ENCODE measurements at regions not wholly inside any gene's neighbourhood (a gene's known extent, or its start where the extent isn't known, plus 50 kb on each side); places are given as distances from the start of the nearest gene placed in this dataset.

DNA sequence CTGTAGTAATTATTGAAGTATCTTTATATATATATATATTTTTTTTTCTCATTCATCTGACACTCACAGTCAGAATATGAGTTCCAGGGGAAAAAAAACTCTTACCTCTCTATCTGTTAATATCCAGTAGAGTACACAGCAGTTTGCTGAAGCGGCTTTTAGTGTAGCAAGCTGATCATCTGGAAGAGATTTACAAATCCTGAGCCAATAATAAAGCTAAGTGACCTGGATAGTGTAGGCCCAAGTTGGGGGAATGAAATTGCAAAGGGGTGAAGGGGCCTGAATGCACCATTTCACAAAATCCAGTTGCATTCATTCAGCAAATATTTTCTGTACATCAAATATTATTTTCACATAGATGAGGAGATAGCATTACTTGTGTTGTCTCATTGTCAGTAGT, 234.6 kb upstream of the FLRT2 start:
- no peak overlapping the region for H3K9ac ChIP-seq (ENCODE audit: insufficient read depth in 1 of 2, low read length in 2 of 2)
- TF ChIP-seq, protein P1, sequence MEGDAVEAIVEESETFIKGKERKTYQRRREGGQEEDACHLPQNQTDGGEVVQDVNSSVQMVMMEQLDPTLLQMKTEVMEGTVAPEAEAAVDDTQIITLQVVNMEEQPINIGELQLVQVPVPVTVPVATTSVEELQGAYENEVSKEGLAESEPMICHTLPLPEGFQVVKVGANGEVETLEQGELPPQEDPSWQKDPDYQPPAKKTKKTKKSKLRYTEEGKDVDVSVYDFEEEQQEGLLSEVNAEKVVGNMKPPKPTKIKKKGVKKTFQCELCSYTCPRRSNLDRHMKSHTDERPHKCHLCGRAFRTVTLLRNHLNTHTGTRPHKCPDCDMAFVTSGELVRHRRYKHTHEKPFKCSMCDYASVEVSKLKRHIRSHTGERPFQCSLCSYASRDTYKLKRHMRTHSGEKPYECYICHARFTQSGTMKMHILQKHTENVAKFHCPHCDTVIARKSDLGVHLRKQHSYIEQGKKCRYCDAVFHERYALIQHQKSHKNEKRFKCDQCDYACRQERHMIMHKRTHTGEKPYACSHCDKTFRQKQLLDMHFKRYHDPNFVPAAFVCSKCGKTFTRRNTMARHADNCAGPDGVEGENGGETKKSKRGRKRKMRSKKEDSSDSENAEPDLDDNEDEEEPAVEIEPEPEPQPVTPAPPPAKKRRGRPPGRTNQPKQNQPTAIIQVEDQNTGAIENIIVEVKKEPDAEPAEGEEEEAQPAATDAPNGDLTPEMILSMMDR (IDR thresholded peaks at IDR 0.05; ENCODE audit: control extremely low read depth, extremely low read depth) = no peak
- no peaks in the 10 kb centered on the region for H3K36me3 ChIP-seq (ENCODE audit: control insufficient read depth in 4 of 4, insufficient read depth in 4 of 4, low read length in 4 of 4)
- H3K27ac ChIP-seq (ENCODE audit: low read depth in 1 of 2, low read length in 1 of 2) = no peak overlapping the region
- H3K4me1 ChIP-seq (ENCODE audit: control insufficient read depth in 5 of 5, insufficient read depth in 5 of 5, low read length in 5 of 5) = peaks cover 0 to 9% (median 0%) of the 10 kb centered on the region in 5 donors
- ATAC-seq (ENCODE audit: insufficient read depth, low FRiP score) (no peak), DNase-seq (no peak)
- 92 to 97% methylated on average over 1 of the region's 1 CpG for WGBS, 2 donors
- peaks cover 0 to 6% (median 0%) of the 10 kb centered on the region in 4 donors for H3K9me3 ChIP-seq (ENCODE audit: control insufficient read depth in 4 of 4, insufficient read depth in 3 of 4, low read length in 3 of 4)
- no peak overlapping the region for H3K4me3 ChIP-seq
- no peaks in the 10 kb centered on the region for H3K27me3 ChIP-seq (ENCODE audit: control insufficient read depth in 3 of 3, insufficient read depth in 3 of 3, low read length in 2 of 3)

DNA sequence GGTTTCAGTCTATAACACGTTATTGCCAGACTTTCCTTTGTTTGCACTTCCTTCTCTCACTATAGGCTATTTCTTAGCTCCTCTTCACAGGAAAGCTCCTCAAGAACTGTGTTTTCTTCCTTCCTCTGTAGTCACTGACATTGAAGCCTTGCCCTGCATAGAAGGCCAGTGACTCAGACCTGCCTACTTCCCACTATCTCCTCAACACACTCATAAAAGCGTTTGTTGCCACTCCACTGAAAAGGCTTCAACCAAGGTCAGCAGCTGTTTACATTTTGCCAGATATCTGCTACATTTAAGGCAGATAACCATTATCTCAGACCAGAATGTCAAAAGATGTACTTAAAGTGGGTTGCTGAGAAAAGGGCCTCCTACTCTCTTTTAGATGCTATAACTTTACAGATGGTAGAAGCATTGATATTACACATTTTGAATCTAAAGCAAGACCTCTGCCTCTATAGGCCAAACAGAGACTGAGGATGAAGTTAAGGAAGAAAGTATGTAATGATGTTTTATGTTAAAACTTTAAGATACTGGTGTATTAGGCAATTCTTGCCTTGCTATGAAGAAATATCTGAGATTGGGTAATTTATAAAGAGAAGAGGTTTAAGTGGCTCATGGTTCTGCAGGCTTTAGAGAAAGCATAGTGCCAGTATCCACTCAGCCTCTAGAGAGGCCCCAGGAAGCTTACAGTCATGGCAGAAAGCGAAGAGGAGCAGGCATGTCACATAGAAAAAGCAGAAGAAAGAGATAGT, 233.3 kb upstream of the FLRT2 start:
- Histone ChIP-seq H3K4me3 (no peak overlapping the region), H3K27me3 (ENCODE audit: control insufficient read depth in 3 of 3, insufficient read depth in 3 of 3, low read length in 2 of 3) (no peaks in the 10 kb centered on the region), H3K9me3 (ENCODE audit: control insufficient read depth in 4 of 4, insufficient read depth in 3 of 4, low read length in 3 of 4) (peaks cover 0 to 8% (median 0%) of the 10 kb centered on the region in 4 donors), H3K4me1 (ENCODE audit: control insufficient read depth in 5 of 5, insufficient read depth in 5 of 5, low read length in 5 of 5) (peaks cover 0 to 7% (median 0%) of the 10 kb centered on the region in 5 donors), H3K9ac (ENCODE audit: insufficient read depth in 1 of 2, low read length in 2 of 2) (no peak overlapping the region), H3K36me3 (ENCODE audit: control insufficient read depth in 4 of 4, insufficient read depth in 4 of 4, low read length in 4 of 4) (no peaks in the 10 kb centered on the region), H3K27ac (ENCODE audit: low read depth in 1 of 2, low read length in 1 of 2) (no peak overlapping the region)
- 35 to 37% methylated on average over 3 of the region's 3 CpGs for WGBS, 2 donors
- ATAC-seq (ENCODE audit: insufficient read depth, low FRiP score) (peak; percentile 47), DNase-seq (no peak)
- TF ChIP-seq, protein P1 (IDR thresholded peaks at IDR 0.05; ENCODE audit: control extremely low read depth, extremely low read depth) = no peak

DNA sequence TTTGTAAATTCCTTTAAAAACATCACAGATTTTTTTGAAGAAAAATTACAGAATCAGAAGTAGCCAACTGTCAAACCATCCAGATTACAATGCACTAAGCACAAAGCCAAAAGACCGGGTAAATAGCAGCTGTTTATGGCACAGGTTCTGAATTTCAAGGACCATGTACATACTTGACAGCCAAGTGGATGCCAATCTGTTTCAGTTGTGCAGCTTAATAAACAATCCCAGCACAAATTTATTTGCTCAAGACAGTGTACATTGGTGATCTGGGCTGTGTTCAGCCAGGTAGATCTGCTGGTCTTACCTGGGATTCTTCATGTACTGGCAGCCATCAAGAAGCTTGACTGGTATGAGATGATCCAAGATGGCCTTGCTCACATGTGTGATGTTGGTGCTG, 229.8 kb upstream of the FLRT2 start:
- H3K9ac ChIP-seq (ENCODE audit: insufficient read depth in 1 of 2, low read length in 2 of 2) = no peak overlapping the region
- H3K9me3 ChIP-seq (ENCODE audit: control insufficient read depth in 4 of 4, insufficient read depth in 3 of 4, low read length in 3 of 4) = peaks cover 0 to 8% (median 0%) of the 10 kb centered on the region in 4 donors
- H3K27ac ChIP-seq (ENCODE audit: low read depth in 1 of 2, low read length in 1 of 2) = no peak overlapping the region
- ATAC-seq (ENCODE audit: insufficient read depth, low FRiP score) (no peak), DNase-seq (no peak)
- H3K27me3 ChIP-seq (ENCODE audit: control insufficient read depth in 3 of 3, insufficient read depth in 3 of 3, low read length in 2 of 3) = no peaks in the 10 kb centered on the region
- TF ChIP-seq, protein P1 (IDR thresholded peaks at IDR 0.05; ENCODE audit: control extremely low read depth, extremely low read depth) = no peak
- H3K4me3 ChIP-seq = no peak overlapping the region
- peaks cover 0 to 4% (median 0%) of the 10 kb centered on the region in 5 donors for H3K4me1 ChIP-seq (ENCODE audit: control insufficient read depth in 5 of 5, insufficient read depth in 5 of 5, low read length in 5 of 5)
- H3K36me3 ChIP-seq (ENCODE audit: control insufficient read depth in 4 of 4, insufficient read depth in 4 of 4, low read length in 4 of 4) = no peaks in the 10 kb centered on the region
- 69 to 85% methylated on average over 1 of the region's 1 CpG for WGBS, 2 donors
